Activated CD4-positive, alpha-beta T cell treated with anti-CD3 and anti-CD28 coated beads for 36 hours (primary cell): ENCODE measurements at regions not wholly inside any gene's neighbourhood (a gene's known extent, or its start where the extent isn't known, plus 50 kb on each side); places are given as distances from the start of the nearest gene placed in this dataset.

Experiments used
- ATAC-seq: fragments of 200-7000 bp; cut with Tn5 transposase; one replicate; pipeline ENCODE4 v1.10.0; 2021; ENCODE audit warnings: mild to moderate bottlenecking, moderate library complexity
- CTCF ChIA-PET: fragments of 350-600 bp; sonication (Branson Sonifier 250); formaldehyde crosslinking; loops from one replicate; lab custom pipeline; 2021; ENCODE audit warnings: antibody characterized with exemption; lab: Charles Lee
- POLR2A ChIA-PET: fragments of 350-600 bp; sonication (Branson Sonifier 250); formaldehyde crosslinking; loops from one replicate; lab custom pipeline; 2021; ENCODE audit warnings: antibody characterized with exemption, inconsistent platforms; lab: Charles Lee
- DNase-seq: peaks from one replicate; pipeline ENCODE4 v3.0.0-alpha.2; 2020
- H3K27ac Mint-ChIP-seq: one replicate; pipeline ENCODE4 v1.8.0; 2021; ENCODE audit warnings: mixed read lengths
- H3K27me3 Mint-ChIP-seq: one replicate; pipeline ENCODE4 v1.8.0; 2021; ENCODE audit warnings: mixed read lengths
- H3K36me3 Mint-ChIP-seq: one replicate; pipeline ENCODE4 v1.8.0; 2021; ENCODE audit warnings: low read depth, mixed read lengths
- H3K4me1 Mint-ChIP-seq: one replicate; pipeline ENCODE4 v1.8.0; 2021; ENCODE audit warnings: mixed read lengths
- H3K4me3 Mint-ChIP-seq: one replicate; pipeline ENCODE4 v1.8.0; 2021; ENCODE audit warnings: mild to moderate bottlenecking, moderate library complexity, mixed read lengths
- H3K9me3 Mint-ChIP-seq: one replicate; pipeline ENCODE4 v1.8.0; 2021; ENCODE audit warnings: low read depth, mixed read lengths
- intact Hi-C, 2 experiments: fragments of 100-400 bp; cut with DNase I in 1 of 2; cut with micrococcal nuclease in 1 of 2; formaldehyde crosslinking; loops; one replicate each; pipeline versions ENCODE4 v1.14.2 to v1.15.1; 2022 to 2024; cut with DNase I, micrococcal nuclease

DNA sequence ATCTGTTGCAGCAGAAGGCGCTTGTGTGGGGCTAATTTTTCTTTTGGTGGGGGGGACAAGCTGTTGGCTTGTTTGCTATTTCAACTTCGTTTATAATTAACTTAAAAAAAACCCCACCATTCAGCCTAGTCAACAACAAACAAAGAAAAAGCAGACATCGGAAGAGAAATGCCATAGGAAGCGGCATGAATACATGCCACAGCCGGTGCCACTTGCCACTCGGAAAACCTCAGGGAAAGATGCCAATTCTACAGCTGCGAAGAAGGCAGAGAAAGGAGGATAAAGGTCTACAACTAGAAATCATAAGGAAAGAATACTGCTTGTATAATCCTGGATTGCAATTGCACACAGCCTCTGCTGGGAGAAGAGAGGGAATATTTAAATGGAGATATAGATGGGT, 254.4 kb upstream of the PMFBP1 start:
- Mint-ChIP-seq H3K9me3 (peaks cover 13% of the 10 kb centered on the region), H3K36me3 (peaks cover 9% of the 10 kb centered on the region), H3K27ac (no peak overlapping the region), H3K4me3 (no peak overlapping the region), H3K27me3 (no peaks in the 10 kb centered on the region), H3K4me1 (no peaks in the 10 kb centered on the region)
- ChIA-PET POLR2A (no interaction called here), CTCF (no interaction called here)
- ATAC-seq (no peak), DNase-seq (no peak)
- intact Hi-C loops = no loop called here

DNA sequence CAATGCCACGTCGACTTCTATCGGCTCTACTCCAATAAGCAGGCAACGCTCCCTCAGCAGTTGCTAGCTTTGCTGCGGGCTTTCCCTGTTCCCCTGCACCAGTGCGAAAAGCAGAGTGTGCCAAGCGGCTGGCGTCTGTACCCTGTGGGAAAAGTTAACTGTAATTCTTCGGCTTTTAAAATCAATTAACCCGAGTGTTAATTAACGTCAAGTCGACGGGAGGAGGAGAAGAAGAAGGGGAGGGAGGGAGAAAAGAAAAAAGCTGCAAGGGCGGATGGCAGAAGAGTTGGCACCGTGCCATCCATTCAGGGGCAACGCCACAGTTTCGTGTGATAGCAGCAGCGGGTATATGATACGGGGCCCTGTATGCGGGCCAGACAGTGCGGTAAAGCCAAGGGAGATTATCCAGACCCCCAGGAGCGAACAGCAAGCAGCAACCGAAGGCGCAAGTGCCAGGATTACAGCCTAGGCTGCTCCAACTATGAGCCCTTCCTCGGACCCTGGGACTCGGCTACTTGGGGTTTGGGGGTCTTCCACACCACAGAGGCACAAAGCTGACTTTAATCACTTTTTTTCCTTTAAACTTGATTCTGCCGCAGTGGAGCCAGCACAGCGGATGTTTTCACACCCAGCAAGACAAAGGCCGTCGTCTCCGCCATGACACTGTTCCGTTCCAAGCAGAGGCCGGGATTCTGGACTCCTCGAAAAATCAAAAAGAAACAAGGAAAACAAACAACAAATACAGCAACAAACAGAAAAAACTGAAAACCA, 253.8 kb upstream of the PMFBP1 start:
- DNase-seq (no peak), ATAC-seq (no peak)
- Mint-ChIP-seq H3K27ac (no peak overlapping the region), H3K36me3 (peaks cover 9% of the 10 kb centered on the region), H3K4me1 (no peaks in the 10 kb centered on the region), H3K9me3 (peaks cover 17% of the 10 kb centered on the region), H3K4me3 (no peak overlapping the region), H3K27me3 (no peaks in the 10 kb centered on the region)
- intact Hi-C loops = no loop called here
- CTCF ChIA-PET = no interaction called here
- POLR2A ChIA-PET = no interaction called here

DNA sequence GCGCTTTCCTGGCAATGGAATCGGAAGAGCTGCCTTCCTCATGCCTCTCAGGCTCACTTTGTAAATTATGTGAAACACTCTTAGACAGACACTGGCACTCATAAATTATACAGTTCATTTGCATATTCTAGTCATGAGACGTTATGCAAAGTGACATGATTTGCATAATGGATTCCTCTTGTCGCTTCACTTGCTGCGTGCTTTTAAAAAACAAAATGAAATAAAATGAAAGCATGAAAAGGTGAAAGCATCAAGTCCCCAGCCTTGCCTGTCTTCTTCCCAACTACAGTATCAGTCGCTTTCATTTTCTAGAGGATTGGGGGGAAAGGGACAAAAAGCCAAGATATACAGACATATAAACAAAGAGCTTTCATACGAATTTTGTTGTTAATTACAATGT, 252.8 kb upstream of the PMFBP1 start:
- no peak for ATAC-seq
- intact Hi-C loops = no loop called here
- H3K27me3 Mint-ChIP-seq = no peaks in the 10 kb centered on the region

DNA sequence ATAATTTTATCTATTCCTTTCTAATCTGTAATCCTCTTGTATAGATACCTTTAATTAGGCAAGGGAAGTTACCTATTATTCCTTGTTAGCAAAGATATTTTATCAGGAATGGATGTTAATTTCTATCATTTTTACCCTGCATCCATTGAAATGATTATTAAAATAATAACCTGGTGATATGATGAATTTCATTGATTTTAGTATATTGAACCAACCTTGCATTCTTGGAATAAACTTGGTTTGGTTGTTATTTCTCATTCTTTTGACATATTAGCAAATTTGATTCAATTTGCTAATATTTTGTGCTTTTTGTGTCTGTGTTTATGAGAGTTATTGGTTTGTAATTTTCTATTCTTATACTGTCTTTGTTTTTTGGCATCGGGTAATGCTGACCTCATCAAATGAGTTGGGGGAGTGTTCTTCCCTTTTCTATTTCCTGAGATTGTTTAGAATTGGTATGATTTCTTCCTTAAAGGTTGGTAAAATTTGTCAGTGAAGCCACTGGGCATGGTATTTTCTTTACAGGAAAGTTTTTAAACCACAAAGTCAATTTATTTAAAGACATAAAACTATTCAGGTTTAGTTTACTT, 250.4 kb upstream of the PMFBP1 start:
- Mint-ChIP-seq H3K4me3 (no peak overlapping the region), H3K36me3 (peaks cover 9% of the 10 kb centered on the region), H3K9me3 (peaks cover 17% of the 10 kb centered on the region), H3K4me1 (no peaks in the 10 kb centered on the region), H3K27me3 (peaks cover 2% of the 10 kb centered on the region), H3K27ac (no peak overlapping the region)
- CTCF ChIA-PET = no interaction called here
- ATAC-seq (no peak), DNase-seq (no peak)
- POLR2A ChIA-PET = no interaction called here
- intact Hi-C loops = no loop called here

More for the DNA sequence above, 252.8 kb upstream of the PMFBP1 start:
- Mint-ChIP-seq H3K9me3 (peaks cover 17% of the 10 kb centered on the region), H3K4me3 (no peak overlapping the region), H3K36me3 (peaks cover 9% of the 10 kb centered on the region), H3K4me1 (no peaks in the 10 kb centered on the region), H3K27ac (no peak overlapping the region)
- no peak for DNase-seq
- POLR2A ChIA-PET = no interaction called here
- CTCF ChIA-PET = no interaction called here

DNA sequence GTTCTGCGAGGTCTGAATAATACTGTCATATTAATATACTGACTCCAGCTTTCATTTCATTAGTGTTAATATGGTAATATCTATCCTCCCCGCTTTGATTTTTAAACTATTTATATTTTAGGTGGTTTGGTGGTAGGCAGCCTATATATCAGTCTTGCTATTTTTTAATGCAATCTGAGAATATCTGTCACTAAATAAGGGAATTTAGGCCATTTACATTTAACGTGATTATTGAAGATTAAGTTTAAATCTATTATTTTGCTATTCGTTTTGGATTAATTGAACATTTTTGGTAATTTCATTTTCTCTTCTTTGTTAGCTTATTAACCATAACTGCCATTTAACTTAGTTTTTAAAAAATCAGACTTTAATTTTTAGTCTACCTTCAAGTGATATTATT, 247.7 kb upstream of the PMFBP1 start:
- Mint-ChIP-seq H3K4me3 (no peak overlapping the region), H3K36me3 (peaks cover 8% of the 10 kb centered on the region), H3K27me3 (peaks cover 2% of the 10 kb centered on the region), H3K27ac (no peak overlapping the region), H3K4me1 (peaks cover 3% of the 10 kb centered on the region), H3K9me3 (peaks cover 18% of the 10 kb centered on the region)
- ATAC-seq (no peak), DNase-seq (no peak)
- ChIA-PET CTCF (no interaction called here), POLR2A (no interaction called here)
- intact Hi-C loops = no loop called here

DNA sequence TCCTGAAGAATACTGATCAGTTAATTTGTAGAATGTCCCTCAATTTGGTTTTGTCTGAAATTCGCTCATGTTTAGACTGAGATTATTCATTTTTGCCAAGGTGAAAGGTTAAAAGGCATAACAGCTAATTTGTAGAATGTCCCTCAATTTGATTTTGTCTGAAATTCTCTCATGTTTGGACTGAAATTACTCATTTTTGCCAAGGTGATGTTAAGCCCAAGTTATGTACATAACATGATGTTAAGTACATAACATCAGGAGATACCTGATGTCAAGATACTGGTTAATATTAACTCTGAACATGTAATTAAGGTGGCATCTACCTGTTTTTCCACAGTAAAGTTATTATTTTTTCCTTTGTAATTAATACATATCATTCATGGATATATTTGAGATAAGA, 243.4 kb upstream of the PMFBP1 start:
- Mint-ChIP-seq H3K4me1 (peaks cover 3% of the 10 kb centered on the region), H3K27me3 (peaks cover 2% of the 10 kb centered on the region), H3K9me3 (peaks cover 4% of the 10 kb centered on the region), H3K27ac (no peak overlapping the region), H3K4me3 (no peak overlapping the region), H3K36me3 (peaks cover 2% of the 10 kb centered on the region)
- ChIA-PET CTCF (no interaction called here), POLR2A (no interaction called here)
- ATAC-seq (no peak), DNase-seq (no peak)
- intact Hi-C loops = no loop called here

DNA sequence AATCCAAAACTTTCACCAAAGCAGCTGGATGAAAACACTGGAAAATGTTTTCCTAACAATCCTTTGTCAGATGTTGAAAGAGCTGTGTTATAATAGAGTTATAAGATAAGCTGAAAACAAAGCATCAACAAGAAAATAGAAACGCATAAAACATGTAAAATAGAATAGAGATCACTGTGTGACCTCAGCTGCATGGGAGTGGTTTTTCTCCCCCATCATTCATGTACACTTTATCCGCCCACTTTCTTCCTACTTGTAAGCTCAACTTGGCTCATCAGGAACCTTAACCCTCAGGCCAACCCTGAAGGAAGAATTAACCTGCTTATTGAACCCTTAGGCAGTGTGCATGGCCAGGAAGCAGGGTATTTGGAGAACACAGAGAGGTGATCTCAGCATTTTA, 238.5 kb upstream of the PMFBP1 start:
- no peak overlapping the region for H3K4me3 Mint-ChIP-seq
- intact Hi-C loops = no loop called here
- peaks cover 2% of the 10 kb centered on the region for H3K36me3 Mint-ChIP-seq

DNA sequence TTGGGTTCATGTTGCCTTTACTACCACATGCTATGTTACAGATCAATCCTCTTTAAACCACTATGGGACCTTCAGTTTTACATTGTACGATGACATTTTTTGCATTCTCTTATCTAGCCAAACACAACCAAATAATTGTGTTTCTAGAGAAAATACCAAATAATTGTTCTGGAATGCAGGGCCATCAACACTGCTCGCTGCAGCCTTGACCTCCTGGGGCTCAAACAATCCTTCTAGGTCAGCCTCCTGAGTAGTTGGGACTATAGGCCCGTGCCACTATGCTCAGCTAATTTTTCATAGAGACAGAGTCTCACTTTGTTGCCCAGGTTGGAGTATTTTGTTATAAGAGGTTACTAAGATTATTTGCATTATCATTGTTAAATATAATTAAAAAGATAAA, 237.5 kb upstream of the PMFBP1 start:
- H3K4me1 Mint-ChIP-seq = no peaks in the 10 kb centered on the region
- no peaks in the 10 kb centered on the region for H3K36me3 Mint-ChIP-seq
- no peaks in the 10 kb centered on the region for H3K9me3 Mint-ChIP-seq
- POLR2A ChIA-PET = no interaction called here
- H3K4me3 Mint-ChIP-seq = no peak overlapping the region
- no peaks in the 10 kb centered on the region for H3K27me3 Mint-ChIP-seq
- no peak overlapping the region for H3K27ac Mint-ChIP-seq
- no peak for ATAC-seq
- CTCF ChIA-PET = interaction anchor here (1.1 to 1.7 kb wide), 2 partner anchors 9 to 21 kb away, joined by 5 to 8 read pairs; no protein-coding TSS in a partner anchor
- DNase-seq = no peak
- intact Hi-C loops = loop anchor here in 1 of 2 experiments (10.0 kb wide), 1 partner anchor 435 kb away; no protein-coding TSS in a partner anchor

More for the DNA sequence above, 238.5 kb upstream of the PMFBP1 start:
- POLR2A ChIA-PET = no interaction called here
- no peak overlapping the region for H3K27ac Mint-ChIP-seq
- peaks cover 4% of the 10 kb centered on the region for H3K9me3 Mint-ChIP-seq
- peaks cover 3% of the 10 kb centered on the region for H3K4me1 Mint-ChIP-seq
- no peaks in the 10 kb centered on the region for H3K27me3 Mint-ChIP-seq
- DNase-seq (no peak), ATAC-seq (no peak)
- CTCF ChIA-PET = interaction anchor here (1.1 to 1.7 kb wide), 2 partner anchors 10 to 22 kb away, joined by 5 to 8 read pairs; no protein-coding TSS in a partner anchor

DNA sequence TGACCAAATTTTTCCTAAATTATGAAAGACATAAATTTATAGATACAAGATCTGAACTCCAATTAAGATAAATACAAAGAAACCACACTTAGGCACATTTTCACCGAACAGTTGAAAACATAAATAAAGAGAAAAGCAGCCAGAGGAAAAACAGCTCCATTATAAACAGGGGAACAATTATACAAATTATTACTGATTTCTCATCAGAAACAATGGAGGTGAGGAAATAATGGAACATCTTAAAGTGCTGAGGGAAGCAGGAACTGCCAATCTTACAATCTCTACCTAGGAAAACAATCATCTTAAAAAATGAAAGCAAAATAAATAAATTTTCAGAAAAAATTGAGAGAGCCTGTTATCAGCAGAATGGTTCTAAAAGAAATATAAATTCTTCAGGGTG, 234.4 kb upstream of the PMFBP1 start:
- Mint-ChIP-seq H3K4me1 (no peaks in the 10 kb centered on the region), H3K27me3 (no peaks in the 10 kb centered on the region), H3K4me3 (no peak overlapping the region), H3K9me3 (peaks cover 4% of the 10 kb centered on the region), H3K27ac (no peak overlapping the region), H3K36me3 (no peaks in the 10 kb centered on the region)
- ChIA-PET POLR2A (no interaction called here), CTCF (interaction anchor here (0.6 kb wide), 1 partner anchor 524 kb away, joined by 3 read pairs; no protein-coding TSS in a partner anchor)
- intact Hi-C loops = loop anchor here in 1 of 2 experiments (10.0 kb wide), 1 partner anchor 438 kb away; no protein-coding TSS in a partner anchor
- DNase-seq = no peak
- ATAC-seq = no peak

DNA sequence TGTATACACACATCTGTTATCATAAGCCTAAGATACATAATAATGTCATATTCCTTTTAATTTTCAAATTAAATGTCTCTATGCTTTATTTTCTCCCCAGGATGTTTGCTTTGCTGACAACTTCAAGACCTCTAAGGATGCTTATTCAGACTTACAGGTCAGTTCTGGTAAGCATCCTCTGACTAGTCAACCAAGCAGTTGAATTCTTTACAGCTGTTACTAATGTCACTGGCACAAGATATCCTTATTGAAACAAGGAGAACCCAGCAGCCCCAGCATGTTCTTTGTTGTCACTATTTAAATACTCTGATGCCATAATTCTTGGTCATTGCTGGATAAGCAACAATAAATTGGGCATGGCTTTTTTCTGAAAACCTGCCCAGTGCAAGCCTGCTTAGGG, 232.3 kb upstream of the PMFBP1 start:
- H3K4me1 Mint-ChIP-seq = no peaks in the 10 kb centered on the region
- no peaks in the 10 kb centered on the region for H3K36me3 Mint-ChIP-seq
- no peak overlapping the region for H3K4me3 Mint-ChIP-seq
- H3K27me3 Mint-ChIP-seq = no peaks in the 10 kb centered on the region
- CTCF ChIA-PET = interaction anchor here (0.5 kb wide), 1 partner anchor 470 kb away, joined by 5 read pairs; no protein-coding TSS in a partner anchor
- H3K9me3 Mint-ChIP-seq = peaks cover 4% of the 10 kb centered on the region
- POLR2A ChIA-PET = no interaction called here
- ATAC-seq (no peak), DNase-seq (no peak)
- intact Hi-C loops = loop anchor here in 1 of 2 experiments (10.0 kb wide), 1 partner anchor 441 kb away; no protein-coding TSS in a partner anchor
- no peak overlapping the region for H3K27ac Mint-ChIP-seq

DNA sequence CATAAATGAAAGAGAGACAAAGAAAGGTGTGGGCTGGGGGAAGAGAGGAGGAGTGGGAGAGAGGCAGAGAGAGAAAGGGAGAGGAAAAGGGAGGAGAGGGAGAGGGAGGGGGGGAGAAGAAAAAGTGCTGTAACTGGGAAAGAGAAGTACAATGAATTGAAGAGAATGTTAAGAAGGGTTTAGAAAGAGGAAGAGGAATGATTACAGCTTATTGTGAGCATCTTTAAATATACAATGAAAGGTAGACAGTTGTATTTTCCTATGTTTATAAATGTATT, 229.1 kb upstream of the PMFBP1 start:
- CTCF ChIA-PET = interaction anchor here (0.6 to 2.5 kb wide), 5 partner anchors 9 to 264 kb away, joined by 3 to 8 read pairs (median 5); no protein-coding TSS in a partner anchor
- intact Hi-C loops = loop anchor here in 1 of 2 experiments (10.0 kb wide), 1 partner anchor 444 kb away; no protein-coding TSS in a partner anchor
- H3K4me3 Mint-ChIP-seq = no peak overlapping the region
- DNase-seq (no peak), ATAC-seq (no peak)
- POLR2A ChIA-PET = no interaction called here
- H3K9me3 Mint-ChIP-seq = peaks cover 4% of the 10 kb centered on the region
- H3K4me1 Mint-ChIP-seq = no peaks in the 10 kb centered on the region
- no peak overlapping the region for H3K27ac Mint-ChIP-seq
- H3K27me3 Mint-ChIP-seq = no peaks in the 10 kb centered on the region
- no peaks in the 10 kb centered on the region for H3K36me3 Mint-ChIP-seq
